NT2/D1 (cell line): ENCODE measurements at regions not wholly inside any gene's neighbourhood (a gene's known extent, or its start where the extent isn't known, plus 50 kb on each side); places are given as distances from the start of the nearest gene placed in this dataset.

Experiments used
- SUZ12 ChIP-seq: IDR thresholded peaks from 2 replicates; pipeline ENCODE4 v1.6.1; 2011; ENCODE audit not compliant: insufficient read length, insufficient read depth; ENCODE audit errors: extremely low read depth
- YY1 ChIP-seq: IDR thresholded peaks from 2 replicates; pipeline ENCODE4 v1.6.1; 2011; ENCODE audit not compliant: insufficient read length, insufficient read depth
- ZNF274 ChIP-seq: IDR thresholded peaks from 2 replicates; pipeline ENCODE4 v1.6.1; 2011; ENCODE audit warnings: mild to moderate bottlenecking, low read depth, low read length

- TF ChIP-seq SUZ12: no peak
- TF ChIP-seq YY1: no peak
- no peak for TF ChIP-seq ZNF274
Observed at GRCh38 chr6:859936-860335, 167.0 kb upstream of the EXOC2 start.
